ENCODE measurements at regions not wholly inside any gene's neighbourhood (a gene's known extent, or its start where the extent isn't known, plus 50 kb on each side); places are given as distances from the start of the nearest gene placed in this dataset.

DNA sequence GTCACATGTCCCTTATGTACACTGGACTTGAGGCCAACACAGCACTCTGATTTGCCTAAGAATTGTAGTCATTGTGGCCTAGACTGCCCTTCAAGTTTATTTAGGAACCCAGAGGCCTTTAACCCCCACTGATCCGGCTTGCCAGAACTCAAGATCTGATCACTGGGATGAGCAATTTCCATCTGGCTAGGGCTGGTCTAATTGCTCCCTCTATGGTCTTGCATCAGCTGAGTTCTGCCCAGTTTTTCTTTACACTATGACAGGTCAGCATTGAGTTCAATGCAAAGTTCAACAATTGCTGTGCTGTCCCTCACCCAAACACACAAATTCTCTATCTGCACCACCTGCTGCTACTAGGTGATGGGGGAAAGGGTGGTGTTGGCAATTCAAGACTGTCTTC lies 146.9 kb upstream of the MDGA2 start:
- FAIRE-seq (no peak), ATAC-seq (no peak), DNase-seq (no peak)
- intact Hi-C loops (cut with DNase I): no loop called here
- no peaks in the 10 kb centered on the region for H3K4me1 ChIP-seq
- no peak overlapping the region for H3K27ac ChIP-seq
- no peak overlapping the region for H3K4me3 ChIP-seq
- H3K9me3 ChIP-seq: no peaks in the 10 kb centered on the region
- H3K27me3 ChIP-seq: no peaks in the 10 kb centered on the region
- TF ChIP-seq, protein P1, sequence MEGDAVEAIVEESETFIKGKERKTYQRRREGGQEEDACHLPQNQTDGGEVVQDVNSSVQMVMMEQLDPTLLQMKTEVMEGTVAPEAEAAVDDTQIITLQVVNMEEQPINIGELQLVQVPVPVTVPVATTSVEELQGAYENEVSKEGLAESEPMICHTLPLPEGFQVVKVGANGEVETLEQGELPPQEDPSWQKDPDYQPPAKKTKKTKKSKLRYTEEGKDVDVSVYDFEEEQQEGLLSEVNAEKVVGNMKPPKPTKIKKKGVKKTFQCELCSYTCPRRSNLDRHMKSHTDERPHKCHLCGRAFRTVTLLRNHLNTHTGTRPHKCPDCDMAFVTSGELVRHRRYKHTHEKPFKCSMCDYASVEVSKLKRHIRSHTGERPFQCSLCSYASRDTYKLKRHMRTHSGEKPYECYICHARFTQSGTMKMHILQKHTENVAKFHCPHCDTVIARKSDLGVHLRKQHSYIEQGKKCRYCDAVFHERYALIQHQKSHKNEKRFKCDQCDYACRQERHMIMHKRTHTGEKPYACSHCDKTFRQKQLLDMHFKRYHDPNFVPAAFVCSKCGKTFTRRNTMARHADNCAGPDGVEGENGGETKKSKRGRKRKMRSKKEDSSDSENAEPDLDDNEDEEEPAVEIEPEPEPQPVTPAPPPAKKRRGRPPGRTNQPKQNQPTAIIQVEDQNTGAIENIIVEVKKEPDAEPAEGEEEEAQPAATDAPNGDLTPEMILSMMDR (IDR thresholded peaks at IDR 0.05): no peak
- 47 to 54% methylated on average over 1 of the region's 1 CpG for WGBS, 2 donors
- H3K36me3 ChIP-seq: no peaks in the 10 kb centered on the region

DNA sequence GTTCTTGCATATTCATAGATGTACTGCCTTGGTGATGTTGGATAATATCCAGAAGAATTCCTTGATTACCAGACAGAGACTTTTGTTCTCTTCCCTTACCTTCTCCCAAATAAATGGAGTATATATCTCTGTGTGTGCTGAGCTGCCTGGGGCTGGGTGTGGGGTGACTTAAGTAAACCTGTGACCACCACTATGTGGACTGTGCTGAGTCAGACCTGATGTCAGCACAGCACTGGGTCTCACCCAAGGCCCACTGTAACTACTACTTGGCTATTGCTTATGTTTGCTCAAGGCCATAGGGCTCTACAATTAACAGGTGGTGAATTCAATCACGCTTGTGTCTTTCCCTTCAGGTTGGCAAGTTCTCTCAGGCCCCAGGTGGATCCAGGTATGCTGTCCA lies 145.7 kb upstream of the MDGA2 start:
- ATAC-seq (no peak), FAIRE-seq (no peak), DNase-seq (no peak)
- Histone ChIP-seq H3K27me3 (no peaks in the 10 kb centered on the region), H3K4me1 (no peaks in the 10 kb centered on the region), H3K27ac (no peak overlapping the region), H3K9me3 (no peaks in the 10 kb centered on the region), H3K4me3 (no peak overlapping the region), H3K36me3 (no peaks in the 10 kb centered on the region)
- intact Hi-C loops (cut with DNase I): no loop called here
- WGBS, 2 donors: 27 to 33% methylated on average over 1 of the region's 1 CpG
- TF ChIP-seq, protein P1 (IDR thresholded peaks at IDR 0.05): no peak

DNA sequence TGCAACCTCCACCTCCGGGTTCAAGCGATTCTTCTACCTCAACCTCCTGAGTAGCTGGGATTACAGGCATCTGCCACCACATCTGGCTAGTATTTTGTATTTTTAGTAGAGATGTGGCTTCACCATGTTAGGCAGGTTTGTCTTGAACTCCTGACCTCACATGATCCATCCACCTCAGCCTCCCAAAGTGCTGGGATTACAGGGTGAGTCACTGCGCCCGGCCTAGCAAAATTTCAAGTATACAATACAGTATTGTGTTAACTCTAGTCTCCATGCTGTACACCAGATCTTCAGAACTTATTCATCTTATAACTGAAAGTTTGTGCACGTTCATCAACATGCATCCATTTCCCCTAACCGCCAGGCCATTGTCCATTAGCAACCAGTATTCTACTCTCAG lies 115.1 kb upstream of the MDGA2 start:
- DNase-seq: no peak
- H3K4me1 ChIP-seq: no peaks in the 10 kb centered on the region
- FAIRE-seq: no peak

GRCh38 chr14:47785058-47785457 lies 109.7 kb upstream of the MDGA2 start:
- H3K9me3 ChIP-seq: no peaks in the 10 kb centered on the region
- no peaks in the 10 kb centered on the region for H3K4me1 ChIP-seq
- H3K27ac ChIP-seq: no peak overlapping the region
- H3K4me3 ChIP-seq: no peak overlapping the region
- 42 to 57% methylated on average over 2 of the region's 2 CpGs for WGBS, 2 donors
- no peak for ATAC-seq
- intact Hi-C loops (cut with DNase I): no loop called here
- H3K36me3 ChIP-seq: no peaks in the 10 kb centered on the region
- FAIRE-seq: no peak
- DNase-seq: no peak
- no peaks in the 10 kb centered on the region for H3K27me3 ChIP-seq
- TF ChIP-seq, protein P1 (IDR thresholded peaks at IDR 0.05): no peak

More for the DNA sequence above, 115.1 kb upstream of the MDGA2 start:
- Histone ChIP-seq H3K27me3 (no peaks in the 10 kb centered on the region), H3K9me3 (no peaks in the 10 kb centered on the region), H3K4me3 (no peak overlapping the region), H3K36me3 (no peaks in the 10 kb centered on the region), H3K27ac (no peak overlapping the region)
- intact Hi-C loops (cut with DNase I): no loop called here
- 75 to 82% methylated on average over 6 of the region's 6 CpGs for WGBS, 2 donors
- no peak for ATAC-seq
- TF ChIP-seq, protein P1 (IDR thresholded peaks at IDR 0.05): no peak

- FAIRE-seq: no peak
- TF ChIP-seq, protein P1 (IDR thresholded peaks at IDR 0.05): no peak
- Histone ChIP-seq H3K9me3 (no peaks in the 10 kb centered on the region), H3K4me1 (no peaks in the 10 kb centered on the region), H3K27ac (no peak overlapping the region), H3K36me3 (no peaks in the 10 kb centered on the region), H3K27me3 (no peaks in the 10 kb centered on the region), H3K4me3 (no peak overlapping the region)
- DNase-seq: no peak
- intact Hi-C loops (cut with DNase I): no loop called here
- WGBS, 2 donors: 6 to 7% methylated on average over 4 of the region's 4 CpGs
- no peak for ATAC-seq
Measured at GRCh38 chr14:47778631-47779030, 103.2 kb upstream of the MDGA2 start.

Data from pancreas (tissue), 10 donors.